Sigmoid colon (tissue), 4 donors: ENCODE measurements at regions not wholly inside any gene's neighbourhood (a gene's known extent, or its start where the extent isn't known, plus 50 kb on each side); places are given as distances from the start of the nearest gene placed in this dataset.

Experiments used
- CTCF ChIP-seq, 4 experiments: fragments of 450-650 bp in 3 of 4; fragments of 200-600 bp in 1 of 4; IDR thresholded peaks; one replicate each; pipeline ENCODE4 v1.5.1; 2016 to 2019; ENCODE audit warnings: antibody characterized with exemption in 4 of 4, mild to moderate bottlenecking in 3 of 4, moderate library complexity in 2 of 4
- EP300 ChIP-seq, 4 donors: sonication (generic); formaldehyde crosslinking; IDR thresholded peaks; one replicate each; pipeline ENCODE4 v1.6.1; 2017; ENCODE audit warnings: antibody characterized with exemption in 4 of 4
- POLR2A ChIP-seq, 2 donors: fragments of 450-650 bp; IDR thresholded peaks; one replicate each; pipeline ENCODE4 v1.6.1; 2016; ENCODE audit warnings: antibody characterized with exemption in 2 of 2, mild to moderate bottlenecking in 2 of 2, moderate library complexity in 2 of 2
- POLR2AphosphoS5 ChIP-seq, 4 donors: sonication (generic); formaldehyde crosslinking; IDR thresholded peaks; one replicate each; pipeline ENCODE4 v1.6.1; 2017; ENCODE audit warnings: antibody characterized with exemption in 4 of 4

- TF ChIP-seq CTCF (IDR thresholded peaks at IDR 0.05) (no peak), POLR2A (IDR thresholded peaks at IDR 0.05) (no peak), POLR2AphosphoS5 (IDR thresholded peaks at IDR 0.05) (no peak), EP300 (IDR thresholded peaks at IDR 0.05) (no peak)
Observed at GRCh38 chr21:14675774-14676530, 129.8 kb upstream of the SAMSN1 start.
